SK-N-MC (cell line): ENCODE measurements at regions not wholly inside any gene's neighbourhood (a gene's known extent, or its start where the extent isn't known, plus 50 kb on each side); places are given as distances from the start of the nearest gene placed in this dataset.

Experiments used
- EZH2 ChIP-seq: fragments of 200-600 bp; sonication (generic); IDR thresholded peaks from one replicate; pipeline ENCODE4 v1.6.1; 2017; ENCODE audit warnings: antibody characterized with exemption
- FOXP2 ChIP-seq: optimal IDR thresholded peaks from 2 replicates; pipeline ENCODE3; 2011; ENCODE audit warnings: mild to moderate bottlenecking, moderate library complexity; ENCODE audit not compliant: insufficient read depth; ENCODE audit errors: extremely low read length, control extremely low read depth
- POLR2AphosphoS5 ChIP-seq: IDR thresholded peaks from 2 replicates; pipeline ENCODE4 v1.6.1; 2012; ENCODE audit warnings: mild to moderate bottlenecking, low read depth, low read length, borderline replicate concordance

GRCh38 chr12:131521326-131521725 lies 189.6 kb upstream of the SFSWAP start:
- TF ChIP-seq POLR2AphosphoS5 (no peak), EZH2 (no peak), FOXP2 (no peak)
